PC-3 (cell line): ENCODE measurements at regions not wholly inside any gene's neighbourhood (a gene's known extent, or its start where the extent isn't known, plus 50 kb on each side); places are given as distances from the start of the nearest gene placed in this dataset.

ENCODE experiments used
- CTCF ChIP-seq: fragments of 300-600 bp; sonication (generic); conservative IDR thresholded peaks from 2 replicates; pipeline ENCODE4 v1.5.1; 2017; ENCODE audit warnings: antibody characterized with exemption, low read depth, mild to moderate bottlenecking, low read length
- EZH2phosphoT487 ChIP-seq: fragments of 300-600 bp; sonication (generic); IDR thresholded peaks from 2 replicates; pipeline ENCODE4 v1.6.1; 2018; ENCODE audit warnings: mild to moderate bottlenecking, antibody characterized with exemption, low read length, borderline replicate concordance

GRCh38 chr10:43966571-43966965, 317.9 kb upstream of the ZNF32 start:
- TF ChIP-seq EZH2phosphoT487 (no peak), CTCF (no peak)
